ENCODE measurements at regions not wholly inside any gene's neighbourhood (a gene's known extent, or its start where the extent isn't known, plus 50 kb on each side); places are given as distances from the start of the nearest gene placed in this dataset.

DNA sequence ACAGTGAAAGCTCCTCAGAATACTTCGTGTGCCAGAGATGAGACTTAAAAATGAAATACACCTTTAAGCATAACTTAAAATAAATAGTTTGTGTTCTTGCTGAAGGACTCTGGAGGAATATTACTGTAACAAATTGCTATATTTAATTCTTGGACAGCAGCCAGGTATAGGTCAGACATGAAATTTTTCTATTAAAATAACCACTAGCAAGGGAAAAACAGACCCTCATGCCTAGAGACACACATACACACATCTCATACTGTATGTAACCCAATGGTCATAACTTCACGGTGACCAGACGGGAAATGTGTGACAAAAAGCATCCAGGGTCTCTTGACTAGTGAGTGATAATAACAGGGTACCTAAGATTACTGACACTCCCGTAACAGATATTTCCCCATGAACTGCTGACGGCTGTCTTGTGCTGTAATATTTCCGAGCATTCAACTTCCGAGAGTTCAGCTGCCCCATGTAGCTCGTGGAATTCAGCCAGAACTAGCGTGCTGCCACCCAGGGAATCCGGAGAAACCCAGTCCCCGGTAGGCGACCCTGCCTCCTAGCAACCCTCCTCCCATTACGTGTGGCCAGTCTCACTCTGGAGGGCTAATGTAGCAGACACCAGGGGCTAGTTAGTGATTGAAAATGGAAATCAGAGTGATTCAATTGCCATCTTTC is 2295.1 kb upstream of the WWC1 start:
- Mint-ChIP-seq H3K9me3 (peaks cover 0 to 7% (median 4%) of the 10 kb centered on the region in 7 donors), H3K36me3 (no peaks in the 10 kb centered on the region), H3K4me3 (no peak overlapping the region), H3K27me3 (ENCODE audit: low read depth in 3 of 3) (no peaks in the 10 kb centered on the region), H3K27ac (no peak overlapping the region), H3K4me1 (no peaks in the 10 kb centered on the region)
- Histone ChIP-seq H3K27me3 (ENCODE audit: control insufficient read depth in 2 of 2, insufficient read depth in 2 of 2, low read length in 2 of 2) (no peaks in the 10 kb centered on the region), H3K4me2 (replicated peaks; ENCODE audit: extremely low read depth, low read length, poor library complexity, severe bottlenecking) (no peak overlapping the region), H3K9ac (ENCODE audit: insufficient read depth, low read length, poor library complexity, severe bottlenecking) (no peak overlapping the region), H4K20me1 (ENCODE audit: insufficient read depth, low read length) (no peaks in the 10 kb centered on the region), H3K36me3 (replicated peaks in 1 of 2; ENCODE audit: control insufficient read depth in 1 of 2, insufficient read depth in 2 of 2, low read length in 2 of 2) (no peaks in the 10 kb centered on the region), H3K4me3 (replicated peaks in 1 of 3; ENCODE audit: low read depth in 2 of 3, low read length in 3 of 3) (no peak overlapping the region), H3K9me3 (replicated peaks in 1 of 2; ENCODE audit: control insufficient read depth in 1 of 2, insufficient read depth in 1 of 2, low read length in 2 of 2) (peaks cover 6 to 8% of the 10 kb centered on the region in 2 donors), H3K27ac (ENCODE audit: low read depth in 1 of 2, low read length in 2 of 2) (no peak overlapping the region), H3K4me1 (ENCODE audit: control insufficient read depth in 1 of 2, insufficient read depth in 2 of 2, low read length in 2 of 2) (no peaks in the 10 kb centered on the region), H3K79me2 (ENCODE audit: insufficient read depth, low read length) (no peaks in the 10 kb centered on the region), H2AFZ (ENCODE audit: insufficient read depth, low read depth, low read length, poor library complexity, severe bottlenecking) (no peak overlapping the region)
- DNase-seq, result no peak
- intact Hi-C loops (cut with micrococcal nuclease), result no loop called here
- TF ChIP-seq, protein P1, sequence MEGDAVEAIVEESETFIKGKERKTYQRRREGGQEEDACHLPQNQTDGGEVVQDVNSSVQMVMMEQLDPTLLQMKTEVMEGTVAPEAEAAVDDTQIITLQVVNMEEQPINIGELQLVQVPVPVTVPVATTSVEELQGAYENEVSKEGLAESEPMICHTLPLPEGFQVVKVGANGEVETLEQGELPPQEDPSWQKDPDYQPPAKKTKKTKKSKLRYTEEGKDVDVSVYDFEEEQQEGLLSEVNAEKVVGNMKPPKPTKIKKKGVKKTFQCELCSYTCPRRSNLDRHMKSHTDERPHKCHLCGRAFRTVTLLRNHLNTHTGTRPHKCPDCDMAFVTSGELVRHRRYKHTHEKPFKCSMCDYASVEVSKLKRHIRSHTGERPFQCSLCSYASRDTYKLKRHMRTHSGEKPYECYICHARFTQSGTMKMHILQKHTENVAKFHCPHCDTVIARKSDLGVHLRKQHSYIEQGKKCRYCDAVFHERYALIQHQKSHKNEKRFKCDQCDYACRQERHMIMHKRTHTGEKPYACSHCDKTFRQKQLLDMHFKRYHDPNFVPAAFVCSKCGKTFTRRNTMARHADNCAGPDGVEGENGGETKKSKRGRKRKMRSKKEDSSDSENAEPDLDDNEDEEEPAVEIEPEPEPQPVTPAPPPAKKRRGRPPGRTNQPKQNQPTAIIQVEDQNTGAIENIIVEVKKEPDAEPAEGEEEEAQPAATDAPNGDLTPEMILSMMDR (IDR thresholded peaks at IDR 0.05), result no peak
- WGBS (ENCODE audit: insufficient coverage), result 90% methylated on average over 6 of the region's 13 CpGs

GRCh38 chr5:165999693-166000320 is 2291.6 kb upstream of the WWC1 start:
- no peak for DNase-seq
- H3K36me3 ChIP-seq (replicated peaks in 1 of 2; ENCODE audit: control insufficient read depth in 1 of 2, insufficient read depth in 2 of 2, low read length in 2 of 2), result no peaks in the 10 kb centered on the region
- H3K4me1 ChIP-seq (ENCODE audit: control insufficient read depth in 1 of 2, insufficient read depth in 2 of 2, low read length in 2 of 2), result no peaks in the 10 kb centered on the region
- no peak overlapping the region for H3K4me2 ChIP-seq (replicated peaks; ENCODE audit: extremely low read depth, low read length, poor library complexity, severe bottlenecking)
- H3K4me3 Mint-ChIP-seq, result no peak overlapping the region
- 88% methylated on average over 2 of the region's 5 CpGs for WGBS (ENCODE audit: insufficient coverage)
- H3K4me1 Mint-ChIP-seq, result no peaks in the 10 kb centered on the region
- peaks cover 0 to 11% (median 6%) of the 10 kb centered on the region in 7 donors for H3K9me3 Mint-ChIP-seq
- H3K79me2 ChIP-seq (ENCODE audit: insufficient read depth, low read length), result no peaks in the 10 kb centered on the region
- TF ChIP-seq, protein P1 (IDR thresholded peaks at IDR 0.05), result no peak
- H3K4me3 ChIP-seq (replicated peaks in 1 of 3; ENCODE audit: low read depth in 2 of 3, low read length in 3 of 3), result no peak overlapping the region
- H4K20me1 ChIP-seq (ENCODE audit: insufficient read depth, low read length), result no peaks in the 10 kb centered on the region
- H3K27ac ChIP-seq (ENCODE audit: low read depth in 1 of 2, low read length in 2 of 2), result no peak overlapping the region
- H3K9me3 ChIP-seq (replicated peaks in 1 of 2; ENCODE audit: control insufficient read depth in 1 of 2, insufficient read depth in 1 of 2, low read length in 2 of 2), result peaks cover 6 to 8% of the 10 kb centered on the region in 2 donors
- no peaks in the 10 kb centered on the region for H3K27me3 Mint-ChIP-seq (ENCODE audit: low read depth in 3 of 3)
- H3K9ac ChIP-seq (ENCODE audit: insufficient read depth, low read length, poor library complexity, severe bottlenecking), result no peak overlapping the region
- H3K27ac Mint-ChIP-seq, result no peak overlapping the region
- no peak overlapping the region for H2AFZ ChIP-seq (ENCODE audit: insufficient read depth, low read depth, low read length, poor library complexity, severe bottlenecking)
- H3K36me3 Mint-ChIP-seq, result no peaks in the 10 kb centered on the region
- intact Hi-C loops (cut with micrococcal nuclease), result no loop called here
- no peaks in the 10 kb centered on the region for H3K27me3 ChIP-seq (ENCODE audit: control insufficient read depth in 2 of 2, insufficient read depth in 2 of 2, low read length in 2 of 2)

All from CD14-positive monocyte (primary cell).